ENCODE measurements at regions not wholly inside any gene's neighbourhood (a gene's known extent, or its start where the extent isn't known, plus 50 kb on each side); places are given as distances from the start of the nearest gene placed in this dataset.

GRCh38 chr5:163947848-163948666 lies 442.6 kb downstream of the MAT2B start:
- H4K20me1 ChIP-seq (ENCODE audit: low read depth, low read length), result no peaks in the 10 kb centered on the region
- no peaks in the 10 kb centered on the region for H3K9me3 ChIP-seq (ENCODE audit: insufficient read depth, low read length)
- H3K27ac ChIP-seq (ENCODE audit: low read depth, low read length), result no peak overlapping the region
- no peak overlapping the region for H3K4me3 ChIP-seq (ENCODE audit: insufficient read depth, low read length, poor library complexity, severe bottlenecking)
- H3F3A ChIP-seq (ENCODE audit: insufficient read depth), result no peaks in the 10 kb centered on the region
- H3K27me3 ChIP-seq (ENCODE audit: low read length), result no peaks in the 10 kb centered on the region
- no peaks in the 10 kb centered on the region for H3K9me2 ChIP-seq (replicated peaks; ENCODE audit: insufficient read depth, low read length)
- H3K9ac ChIP-seq (ENCODE audit: low read length), result no peak overlapping the region
- H3K36me3 ChIP-seq (ENCODE audit: low read length), result no peaks in the 10 kb centered on the region
- no peak overlapping the region for H2AFZ ChIP-seq (ENCODE audit: low read depth, low read length, severe bottlenecking)
- H3K4me2 ChIP-seq (ENCODE audit: low read depth, low read length, poor library complexity, severe bottlenecking), result no peak overlapping the region
- H3K79me2 ChIP-seq (ENCODE audit: insufficient read depth, low read length), result no peaks in the 10 kb centered on the region
- no peak for TF ChIP-seq CTCF (IDR thresholded peaks at IDR 0.05; ENCODE audit: insufficient read depth, low read length, poor library complexity, severe bottlenecking)
- no peak for TF ChIP-seq EZH2phosphoT487 (conservative IDR thresholded peaks at IDR 0.05; ENCODE audit: low read length)

DNA sequence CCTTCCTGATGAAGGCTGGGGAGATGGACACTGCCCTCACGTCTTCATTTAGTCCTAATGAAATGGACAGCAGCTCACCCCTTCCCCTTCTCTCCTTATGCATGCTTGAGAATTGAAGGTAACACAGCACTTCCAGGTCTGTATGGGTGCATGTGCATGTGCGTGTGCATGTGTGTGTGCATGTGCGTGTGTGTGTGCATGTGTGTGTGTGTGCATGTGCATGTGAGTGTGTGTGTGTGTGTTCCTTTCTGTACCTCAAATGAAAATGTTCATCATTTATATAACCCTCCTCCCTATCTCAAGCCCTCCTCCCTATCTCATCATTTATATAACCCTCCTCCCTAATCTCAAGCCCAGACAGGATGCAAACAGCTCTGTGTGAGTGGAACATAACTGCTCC lies 444.8 kb downstream of the MAT2B start:
- no peaks in the 10 kb centered on the region for H4K20me1 ChIP-seq (ENCODE audit: low read depth, low read length)
- H3K9me3 ChIP-seq (ENCODE audit: insufficient read depth, low read length), result no peaks in the 10 kb centered on the region
- no peaks in the 10 kb centered on the region for H3K36me3 ChIP-seq (ENCODE audit: low read length)
- H2AFZ ChIP-seq (ENCODE audit: low read depth, low read length, severe bottlenecking), result no peak overlapping the region
- H3F3A ChIP-seq (ENCODE audit: insufficient read depth), result no peaks in the 10 kb centered on the region
- no peaks in the 10 kb centered on the region for H3K79me2 ChIP-seq (ENCODE audit: insufficient read depth, low read length)
- no peak overlapping the region for H3K4me3 ChIP-seq (ENCODE audit: insufficient read depth, low read length, poor library complexity, severe bottlenecking)
- no peak overlapping the region for H3K27ac ChIP-seq (ENCODE audit: low read depth, low read length)
- H3K4me2 ChIP-seq (ENCODE audit: low read depth, low read length, poor library complexity, severe bottlenecking), result no peak overlapping the region
- no peaks in the 10 kb centered on the region for H3K9me2 ChIP-seq (replicated peaks; ENCODE audit: insufficient read depth, low read length)
- H3K27me3 ChIP-seq (ENCODE audit: low read length), result no peaks in the 10 kb centered on the region
- TF ChIP-seq EZH2phosphoT487 (conservative IDR thresholded peaks at IDR 0.05; ENCODE audit: low read length), result no peak
- TF ChIP-seq CTCF (IDR thresholded peaks at IDR 0.05; ENCODE audit: insufficient read depth, low read length, poor library complexity, severe bottlenecking), result no peak
- no peak overlapping the region for H3K9ac ChIP-seq (ENCODE audit: low read length)

GRCh38 chr5:163951069-163951468 lies 445.6 kb downstream of the MAT2B start:
- no peaks in the 10 kb centered on the region for H3K36me3 ChIP-seq (ENCODE audit: low read length)
- H3K27me3 ChIP-seq (ENCODE audit: low read length), result no peaks in the 10 kb centered on the region
- H3K79me2 ChIP-seq (ENCODE audit: insufficient read depth, low read length), result no peaks in the 10 kb centered on the region
- H3K9ac ChIP-seq (ENCODE audit: low read length), result no peak overlapping the region
- no peak overlapping the region for H3K4me2 ChIP-seq (ENCODE audit: low read depth, low read length, poor library complexity, severe bottlenecking)
- H2AFZ ChIP-seq (ENCODE audit: low read depth, low read length, severe bottlenecking), result no peak overlapping the region
- no peaks in the 10 kb centered on the region for H3K9me2 ChIP-seq (replicated peaks; ENCODE audit: insufficient read depth, low read length)
- H3F3A ChIP-seq (ENCODE audit: insufficient read depth), result no peaks in the 10 kb centered on the region
- H4K20me1 ChIP-seq (ENCODE audit: low read depth, low read length), result no peaks in the 10 kb centered on the region
- no peak overlapping the region for H3K4me3 ChIP-seq (ENCODE audit: insufficient read depth, low read length, poor library complexity, severe bottlenecking)
- no peak overlapping the region for H3K27ac ChIP-seq (ENCODE audit: low read depth, low read length)
- TF ChIP-seq EZH2phosphoT487 (conservative IDR thresholded peaks at IDR 0.05; ENCODE audit: low read length) (no peak), CTCF (IDR thresholded peaks at IDR 0.05; ENCODE audit: insufficient read depth, low read length, poor library complexity, severe bottlenecking) (no peak)
- no peaks in the 10 kb centered on the region for H3K9me3 ChIP-seq (ENCODE audit: insufficient read depth, low read length)

Data from SU-DHL-6 (cell line).